ENCODE measurements at regions not wholly inside any gene's neighbourhood (a gene's known extent, or its start where the extent isn't known, plus 50 kb on each side); places are given as distances from the start of the nearest gene placed in this dataset.

GRCh38 chr1:232385221-232385620, 244.7 kb downstream of the SIPA1L2 start:
- TF ChIP-seq CTCF (conservative IDR thresholded peaks at IDR 0.05; ENCODE audit: low read depth, low read length) (no peak), RAD21 (IDR thresholded peaks at IDR 0.05; ENCODE audit: low read length) (peak; percentile 22; the same call in 1 of the 2 replicates), MXI1 (IDR thresholded peaks at IDR 0.05; ENCODE audit: borderline replicate concordance, low read depth, low read length) (no peak), POLR2A (IDR thresholded peaks at IDR 0.05; ENCODE audit: low read depth, low read length) (no peak), MAFK (IDR thresholded peaks at IDR 0.05; ENCODE audit: low read depth, low read length) (no peak), CHD1 (IDR thresholded peaks at IDR 0.05; ENCODE audit: low read depth, low read length) (no peak), FOS (IDR thresholded peaks at IDR 0.05; ENCODE audit: low read depth, low read length) (0 out of 2 replicates have a peak, but pooled peaks have one; percentile 10), USF2 (IDR thresholded peaks at IDR 0.05; ENCODE audit: low read depth, low read length) (no peak), BHLHE40 (IDR thresholded peaks at IDR 0.05; ENCODE audit: low read depth, low read length) (no peak), ELK1 (IDR thresholded peaks at IDR 0.05; ENCODE audit: borderline replicate concordance, low read depth, low read length) (no peak), SMC3 (IDR thresholded peaks at IDR 0.05; ENCODE audit: low read depth, low read length) (no peak), CEBPB (IDR thresholded peaks at IDR 0.05; ENCODE audit: low read depth, low read length) (no peak)

All from IMR-90 (cell line).